B cell (primary cell): ENCODE measurements at regions not wholly inside any gene's neighbourhood (a gene's known extent, or its start where the extent isn't known, plus 50 kb on each side); places are given as distances from the start of the nearest gene placed in this dataset.

Experiments used
- ATAC-seq: fragments of 200-7000 bp; cut with Tn5 transposase; one replicate; pipeline ENCODE4 v1.10.0; 2021; ENCODE audit warnings: low read depth, mild to moderate bottlenecking, moderate number of reproducible peaks, moderate library complexity
- CTCF ChIA-PET: fragments of 350-600 bp; sonication (Branson Sonifier 250); formaldehyde crosslinking; loops from one replicate; lab custom pipeline; 2021; ENCODE audit warnings: antibody characterized with exemption, inconsistent platforms; lab: Charles Lee
- POLR2A ChIA-PET: fragments of 350-600 bp; sonication (Branson Sonifier 250); formaldehyde crosslinking; loops from one replicate; lab custom pipeline; 2021; ENCODE audit warnings: antibody characterized with exemption; lab: Charles Lee
- DNase-seq: peaks from one replicate; pipeline ENCODE4 v3.0.0; 2013
- H2AFZ ChIP-seq: 2 replicates; pipeline ENCODE4 v1.6.1; 2012; ENCODE audit warnings: mild to moderate bottlenecking, low read depth, low read length; ENCODE audit not compliant: insufficient read depth, poor library complexity, severe bottlenecking
- H3K27ac ChIP-seq, 2 donors: 1 replicate in 1 of 2; 2 replicates in 1 of 2; pipeline ENCODE4 v1.5.1; 2012 to 2013; ENCODE audit warnings: low read length in 2 of 2, mild to moderate bottlenecking in 2 of 2, moderate library complexity in 1 of 2
- H3K27me3 ChIP-seq, 4 experiments: fragments of 200-600 bp in 1 of 4; sonication (generic) in 1 of 4; replicated peaks in 1 of 4; 1 replicate in 2 of 4; 2 replicates in 2 of 4; pipeline versions ENCODE4 v1.6.1 to v1.7.0; 2013 to 2016; ENCODE audit warnings: low read length in 3 of 4, mild to moderate bottlenecking in 2 of 4, mixed read lengths in 1 of 4, moderate library complexity in 1 of 4; ENCODE audit not compliant: insufficient read depth in 4 of 4, control insufficient read depth in 3 of 4; ENCODE audit errors: control extremely low read depth in 1 of 4
- H3K36me3 ChIP-seq, 2 experiments: replicated peaks in 1 of 2; 1 replicate in 1 of 2; 2 replicates in 1 of 2; pipeline versions ENCODE4 v1.6.1 to v1.7.1; 2013; ENCODE audit warnings: low read length in 1 of 2; ENCODE audit not compliant: insufficient read depth in 2 of 2, control insufficient read depth in 1 of 2; ENCODE audit errors: control extremely low read depth in 1 of 2, extremely low read depth in 1 of 2
- H3K4me1 ChIP-seq, 2 donors: fragments of 200-600 bp in 1 of 2; sonication (generic) in 1 of 2; 1 replicate in 1 of 2; 2 replicates in 1 of 2; pipeline versions ENCODE4 v1.5.1 to v1.6.1; 2013 to 2017; ENCODE audit warnings: low read length in 2 of 2; ENCODE audit not compliant: control insufficient read depth in 2 of 2, insufficient read depth in 2 of 2
- H3K4me2 ChIP-seq: replicated peaks from 2 replicates; pipeline ENCODE3; 2012; ENCODE audit warnings: mild to moderate bottlenecking, low read depth, low read length; ENCODE audit not compliant: poor library complexity, severe bottlenecking
- H3K4me3 ChIP-seq, 5 experiments: fragments of 200-600 bp in 1 of 5; sonication (generic) in 1 of 5; 1 replicate in 3 of 5; 2 replicates in 2 of 5; pipeline versions ENCODE4 v1.5.1 to v1.7.0; 2011 to 2016; ENCODE audit warnings: low read length in 4 of 5, mild to moderate bottlenecking in 4 of 5, low read depth in 2 of 5, control low read depth in 1 of 5, moderate library complexity in 1 of 5; ENCODE audit not compliant: insufficient read depth in 1 of 5; ENCODE audit errors: control extremely low read depth in 1 of 5, extremely low read depth in 1 of 5
- H3K79me2 ChIP-seq: fragments of 200-600 bp; sonication (generic); one replicate; pipeline ENCODE4 v1.6.0; 2016; ENCODE audit warnings: low read length; ENCODE audit not compliant: control insufficient read depth, insufficient read depth
- H3K9ac ChIP-seq: fragments of 200-600 bp; sonication (generic); 2 replicates; pipeline ENCODE4 v1.6.1; 2017; ENCODE audit warnings: mild to moderate bottlenecking, low read length, moderate library complexity
- H3K9me3 ChIP-seq, 3 donors: one replicate each; pipeline versions ENCODE4 v1.6.1 to v1.7.1; 2013; ENCODE audit warnings: low read length in 2 of 3; ENCODE audit not compliant: control insufficient read depth in 2 of 3, insufficient read depth in 1 of 3; ENCODE audit errors: control extremely low read depth in 1 of 3
- H4K20me1 ChIP-seq: 2 replicates; pipeline ENCODE4 v1.6.0; 2012; ENCODE audit warnings: mild to moderate bottlenecking, low read length; ENCODE audit not compliant: insufficient read depth, control insufficient read depth, poor library complexity, severe bottlenecking
- H3K27ac Mint-ChIP-seq: one replicate; pipeline ENCODE4 v1.8.0; 2021; ENCODE audit warnings: mixed read lengths
- H3K27me3 Mint-ChIP-seq: one replicate; pipeline ENCODE4 v1.8.0; 2021; ENCODE audit warnings: mixed read lengths
- H3K4me1 Mint-ChIP-seq: one replicate; pipeline ENCODE4 v1.8.0; 2021; ENCODE audit warnings: mixed read lengths
- H3K4me3 Mint-ChIP-seq: one replicate; pipeline ENCODE4 v1.8.0; 2021; ENCODE audit warnings: mixed read lengths
- H3K9me3 Mint-ChIP-seq: one replicate; pipeline ENCODE4 v1.8.0; 2022; ENCODE audit warnings: mixed read lengths; ENCODE audit not compliant: insufficient read depth
- EZH2 ChIP-seq: IDR thresholded peaks from 2 replicates; pipeline ENCODE4 v1.6.1; 2012; ENCODE audit warnings: borderline replicate concordance, low read depth, mild to moderate bottlenecking, moderate library complexity, low read length; ENCODE audit not compliant: insufficient read depth, poor library complexity, severe bottlenecking
- WGBS: methylation state at CpG from one replicate; pipeline ENCODE4 v1.1.5; 2013; ENCODE audit warnings: missing lambda C conversion rate; ENCODE audit not compliant: insufficient coverage; 5-methylcytosine and 5-hydroxymethylcytosine counted together
- intact Hi-C: fragments of 100-400 bp; cut with micrococcal nuclease; formaldehyde crosslinking; loops from one replicate; pipeline ENCODE4 v1.10.0; 2022
- TF ChIP-seq, protein P1 (sequence below): fragments of 200-600 bp; IDR thresholded peaks from one replicate; pipeline ENCODE4 v1.8.0; 2022; ENCODE audit warnings: antibody characterized with exemption, mild to moderate bottlenecking

DNA sequence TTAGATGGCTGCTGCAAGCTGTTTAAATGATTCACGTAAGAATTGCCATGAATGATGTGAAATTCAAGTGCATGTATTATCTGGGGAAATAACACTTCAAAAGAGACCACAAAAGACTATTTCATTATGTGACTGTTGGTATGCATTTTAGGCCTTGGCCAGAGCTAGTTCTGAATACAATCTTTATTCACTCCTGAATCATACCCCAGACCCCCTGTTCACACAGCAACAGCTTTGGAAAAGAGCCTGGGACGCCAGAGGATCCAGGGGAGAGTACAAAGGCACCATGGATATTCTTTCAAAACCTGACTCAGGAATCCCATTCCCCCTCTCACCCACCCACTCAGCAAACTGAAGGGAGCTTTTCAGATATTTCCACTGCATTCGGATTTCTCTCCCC lies 377.1 kb upstream of the DPP6 start:
- 67% methylated on average over 1 of the region's 3 CpGs for WGBS
- no peak overlapping the region for H3K9ac ChIP-seq
- no peak overlapping the region for H3K27ac Mint-ChIP-seq
- no peaks in the 10 kb centered on the region for H3K36me3 ChIP-seq
- H4K20me1 ChIP-seq = no peaks in the 10 kb centered on the region
- no peaks in the 10 kb centered on the region for H3K9me3 Mint-ChIP-seq
- H3K4me1 ChIP-seq = no peaks in the 10 kb centered on the region
- no peak overlapping the region for H3K4me3 Mint-ChIP-seq
- H3K4me3 ChIP-seq = no peak overlapping the region
- H3K27ac ChIP-seq = no peak overlapping the region
- no peaks in the 10 kb centered on the region for H3K4me1 Mint-ChIP-seq
- ATAC-seq (no peak), DNase-seq (no peak)
- no peaks in the 10 kb centered on the region for H3K79me2 ChIP-seq
- H2AFZ ChIP-seq = no peak overlapping the region
- ChIA-PET POLR2A (no interaction called here), CTCF (no interaction called here)
- no peak overlapping the region for H3K4me2 ChIP-seq
- intact Hi-C loops = no loop called here
- H3K27me3 Mint-ChIP-seq = no peaks in the 10 kb centered on the region
- TF ChIP-seq, protein P1, sequence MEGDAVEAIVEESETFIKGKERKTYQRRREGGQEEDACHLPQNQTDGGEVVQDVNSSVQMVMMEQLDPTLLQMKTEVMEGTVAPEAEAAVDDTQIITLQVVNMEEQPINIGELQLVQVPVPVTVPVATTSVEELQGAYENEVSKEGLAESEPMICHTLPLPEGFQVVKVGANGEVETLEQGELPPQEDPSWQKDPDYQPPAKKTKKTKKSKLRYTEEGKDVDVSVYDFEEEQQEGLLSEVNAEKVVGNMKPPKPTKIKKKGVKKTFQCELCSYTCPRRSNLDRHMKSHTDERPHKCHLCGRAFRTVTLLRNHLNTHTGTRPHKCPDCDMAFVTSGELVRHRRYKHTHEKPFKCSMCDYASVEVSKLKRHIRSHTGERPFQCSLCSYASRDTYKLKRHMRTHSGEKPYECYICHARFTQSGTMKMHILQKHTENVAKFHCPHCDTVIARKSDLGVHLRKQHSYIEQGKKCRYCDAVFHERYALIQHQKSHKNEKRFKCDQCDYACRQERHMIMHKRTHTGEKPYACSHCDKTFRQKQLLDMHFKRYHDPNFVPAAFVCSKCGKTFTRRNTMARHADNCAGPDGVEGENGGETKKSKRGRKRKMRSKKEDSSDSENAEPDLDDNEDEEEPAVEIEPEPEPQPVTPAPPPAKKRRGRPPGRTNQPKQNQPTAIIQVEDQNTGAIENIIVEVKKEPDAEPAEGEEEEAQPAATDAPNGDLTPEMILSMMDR = no peak
- TF ChIP-seq EZH2 = no peak
- H3K27me3 ChIP-seq = no peaks in the 10 kb centered on the region
- peaks cover 0 to 11% (median 0%) of the 10 kb centered on the region in 3 donors for H3K9me3 ChIP-seq

DNA sequence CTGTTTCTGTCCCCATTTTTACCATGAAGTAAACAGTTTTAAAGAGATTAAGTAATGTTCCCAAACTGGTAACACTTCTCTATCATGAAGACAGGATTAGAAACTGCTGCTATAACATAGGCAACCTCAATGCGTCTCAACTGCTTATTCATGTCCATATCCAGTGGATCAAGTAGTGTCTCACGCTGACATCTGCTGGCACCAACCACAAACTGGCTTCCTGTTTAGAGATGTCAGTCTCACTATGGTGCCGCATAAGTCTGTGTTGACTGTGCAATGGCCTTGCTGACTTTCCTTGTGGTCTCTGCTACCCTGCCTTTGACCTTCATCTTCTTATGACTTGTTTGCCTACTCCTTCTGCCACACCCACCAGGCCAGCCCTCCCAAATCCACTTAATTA lies 369.6 kb upstream of the DPP6 start:
- H3K4me2 ChIP-seq = no peak overlapping the region
- ChIA-PET POLR2A (no interaction called here), CTCF (no interaction called here)
- H3K27me3 ChIP-seq = no peaks in the 10 kb centered on the region
- intact Hi-C loops = no loop called here
- no peak overlapping the region for H3K27ac ChIP-seq
- no peak overlapping the region for H3K4me3 Mint-ChIP-seq
- no peaks in the 10 kb centered on the region for H3K79me2 ChIP-seq
- H3K9ac ChIP-seq = no peak overlapping the region
- ATAC-seq = no peak
- no peaks in the 10 kb centered on the region for H3K9me3 Mint-ChIP-seq
- no peak for DNase-seq
- WGBS = 73% methylated on average over 3 of the region's 3 CpGs
- no peaks in the 10 kb centered on the region for H3K36me3 ChIP-seq
- no peak overlapping the region for H3K4me3 ChIP-seq
- no peak overlapping the region for H2AFZ ChIP-seq
- H3K4me1 ChIP-seq = no peaks in the 10 kb centered on the region
- peaks cover 0 to 14% (median 0%) of the 10 kb centered on the region in 3 donors for H3K9me3 ChIP-seq
- no peaks in the 10 kb centered on the region for H3K4me1 Mint-ChIP-seq
- no peak for TF ChIP-seq EZH2
- TF ChIP-seq, protein P1 = no peak
- no peaks in the 10 kb centered on the region for H4K20me1 ChIP-seq
- H3K27ac Mint-ChIP-seq = no peak overlapping the region
- H3K27me3 Mint-ChIP-seq = no peaks in the 10 kb centered on the region
